GM23248 (cell line): ENCODE measurements at regions not wholly inside any gene's neighbourhood (a gene's known extent, or its start where the extent isn't known, plus 50 kb on each side); places are given as distances from the start of the nearest gene placed in this dataset.

Source experiments
- DNase-seq: peaks from one replicate; pipeline ENCODE4 v3.0.0-alpha.2; 2015
- H2AFZ ChIP-seq: fragments of 200-600 bp; sonication (generic); 2 replicates; pipeline ENCODE4 v1.6.1; 2016; ENCODE audit warnings: antibody characterized with exemption
- H3F3A ChIP-seq: fragments of 200-600 bp; sonication (generic); 2 replicates; pipeline ENCODE4 v1.6.1; 2016; ENCODE audit warnings: mild to moderate bottlenecking, antibody characterized with exemption, mixed run types; ENCODE audit not compliant: insufficient read depth
- H3K27ac ChIP-seq: fragments of 200-600 bp; sonication (generic); 2 replicates; pipeline ENCODE4 v1.5.1; 2016; ENCODE audit warnings: mild to moderate bottlenecking
- H3K27me3 ChIP-seq: fragments of 200-600 bp; sonication (generic); replicated peaks from 2 replicates; pipeline ENCODE4 v1.6.1; 2016; ENCODE audit warnings: mild to moderate bottlenecking; ENCODE audit not compliant: insufficient read depth
- H3K36me3 ChIP-seq: fragments of 200-600 bp; sonication (generic); 2 replicates; pipeline ENCODE4 v1.6.1; 2016; ENCODE audit warnings: low read depth, mild to moderate bottlenecking
- H3K4me1 ChIP-seq: fragments of 200-600 bp; sonication (generic); 2 replicates; pipeline ENCODE4 v1.6.1; 2016; ENCODE audit warnings: mild to moderate bottlenecking; ENCODE audit not compliant: insufficient read depth
- H3K4me2 ChIP-seq: fragments of 200-600 bp; sonication (generic); one replicate; pipeline ENCODE4 v1.6.1; 2016; ENCODE audit warnings: mild to moderate bottlenecking; ENCODE audit not compliant: unreplicated experiment
- H3K4me3 ChIP-seq: fragments of 200-600 bp; sonication (generic); 2 replicates; pipeline ENCODE4 v1.5.1; 2016; ENCODE audit warnings: mild to moderate bottlenecking
- H3K79me2 ChIP-seq: fragments of 200-600 bp; sonication (generic); 2 replicates; pipeline ENCODE4 v1.6.1; 2016; ENCODE audit warnings: mild to moderate bottlenecking; ENCODE audit not compliant: insufficient read depth
- H3K9ac ChIP-seq: fragments of 200-600 bp; sonication (generic); 2 replicates; pipeline ENCODE4 v1.6.1; 2016; ENCODE audit warnings: mild to moderate bottlenecking
- H3K9me2 ChIP-seq: fragments of 200-600 bp; sonication (generic); 2 replicates; pipeline ENCODE4 v1.6.1; 2016; ENCODE audit warnings: mixed run types, mild to moderate bottlenecking, moderate library complexity; ENCODE audit not compliant: insufficient read depth
- H3K9me3 ChIP-seq: fragments of 200-600 bp; sonication (generic); one replicate; pipeline ENCODE4 v1.6.1; 2017; ENCODE audit warnings: low read depth
- H4K20me1 ChIP-seq: fragments of 200-600 bp; sonication (generic); 2 replicates; pipeline ENCODE4 v1.6.0; 2016; ENCODE audit not compliant: insufficient read depth
- EZH2 ChIP-seq: fragments of 200-600 bp; sonication (generic); IDR thresholded peaks from 2 replicates; pipeline ENCODE4 v1.6.1; 2018; ENCODE audit warnings: antibody characterized with exemption, mild to moderate bottlenecking; ENCODE audit not compliant: insufficient read depth, poor library complexity, severe bottlenecking
- EZH2phosphoT487 ChIP-seq: fragments of 200-600 bp; sonication (generic); IDR thresholded peaks from 2 replicates; pipeline ENCODE4 v1.6.1; 2018; ENCODE audit warnings: antibody characterized with exemption, moderate library complexity, mild to moderate bottlenecking, low read depth; ENCODE audit not compliant: insufficient read depth
- WGBS, 2 experiments: methylation state at CpG; one replicate each; pipeline ENCODE4 v1.1.6; 2015 to 2017; ENCODE audit warnings: low lambda C conversion rate in 2 of 2, low coverage in 1 of 2; ENCODE audit errors: missing lambda C conversion rate in 2 of 2; 5-methylcytosine and 5-hydroxymethylcytosine counted together
- in situ Hi-C: fragments of 300-500 bp; cut with MboI; formaldehyde crosslinking; loops from 2 replicates; pipeline ENCODE4 v1.15.0; 2020

- Histone ChIP-seq H3K27ac (no peak overlapping the region), H2AFZ (no peak overlapping the region), H4K20me1 (no peaks in the 10 kb centered on the region), H3F3A (no peaks in the 10 kb centered on the region), H3K36me3 (no peaks in the 10 kb centered on the region), H3K9me2 (no peaks in the 10 kb centered on the region; the same call in 1 of the 2 replicates), H3K4me1 (no peaks in the 10 kb centered on the region), H3K4me2 (no peak overlapping the region), H3K79me2 (no peaks in the 10 kb centered on the region), H3K9ac (no peak overlapping the region), H3K9me3 (no peaks in the 10 kb centered on the region), H3K4me3 (no peak overlapping the region), H3K27me3 (no peaks in the 10 kb centered on the region)
- in situ Hi-C loops, result no loop called here
- no peak for DNase-seq
- TF ChIP-seq EZH2 (no peak), EZH2phosphoT487 (no peak)
These were observed 1114.7 kb downstream of the REEP3 start for GRCh38 chr10:64635906-64636305.

GRCh38 chr10:64636461-64636860, 1115.3 kb downstream of the REEP3 start:
- in situ Hi-C loops, result no loop called here
- Histone ChIP-seq H3K36me3 (no peaks in the 10 kb centered on the region), H3K9me2 (no peaks in the 10 kb centered on the region; the same call in 1 of the 2 replicates), H3K4me3 (no peak overlapping the region), H3K27ac (no peak overlapping the region), H3K4me1 (no peaks in the 10 kb centered on the region), H3F3A (no peaks in the 10 kb centered on the region), H2AFZ (no peak overlapping the region), H3K79me2 (no peaks in the 10 kb centered on the region), H4K20me1 (no peaks in the 10 kb centered on the region), H3K4me2 (no peak overlapping the region), H3K9ac (no peak overlapping the region), H3K27me3 (no peaks in the 10 kb centered on the region), H3K9me3 (no peaks in the 10 kb centered on the region)
- DNase-seq, result no peak
- TF ChIP-seq EZH2 (no peak), EZH2phosphoT487 (no peak)
- WGBS, 2 experiments, result 11 to 34% methylated on average over 3 of the region's 3 CpGs

DNA sequence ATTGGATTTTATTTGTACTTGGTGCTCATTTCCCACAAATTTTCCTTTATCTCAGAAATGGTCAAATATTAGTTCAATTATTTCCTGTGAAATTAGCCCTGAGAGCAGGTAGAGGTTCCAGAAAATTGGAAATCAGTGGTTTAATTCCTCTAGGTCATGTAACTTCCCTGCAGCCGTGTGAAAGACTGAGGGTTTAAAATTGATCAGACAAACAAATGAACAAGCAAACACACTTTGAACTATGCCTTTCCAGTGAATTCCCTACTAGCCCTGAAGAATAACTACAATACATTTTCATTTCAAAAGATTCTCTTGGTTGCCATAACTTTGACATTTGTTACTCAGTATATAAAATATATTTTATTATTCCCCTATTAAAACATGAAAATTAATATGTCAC, 1116.7 kb downstream of the REEP3 start:
- Histone ChIP-seq H3F3A (no peaks in the 10 kb centered on the region), H3K36me3 (no peaks in the 10 kb centered on the region), H3K4me2 (no peak overlapping the region), H3K4me3 (no peak overlapping the region), H3K79me2 (no peaks in the 10 kb centered on the region), H4K20me1 (no peaks in the 10 kb centered on the region), H3K9me2 (no peaks in the 10 kb centered on the region), H3K4me1 (no peaks in the 10 kb centered on the region), H3K9me3 (no peaks in the 10 kb centered on the region), H2AFZ (no peak overlapping the region), H3K27ac (no peak overlapping the region), H3K9ac (no peak overlapping the region), H3K27me3 (no peaks in the 10 kb centered on the region)
- 12 to 20% methylated on average over 1 of the region's 1 CpG for WGBS, 2 experiments
- in situ Hi-C loops, result no loop called here
- DNase-seq, result no peak
- TF ChIP-seq EZH2 (no peak), EZH2phosphoT487 (no peak)

DNA sequence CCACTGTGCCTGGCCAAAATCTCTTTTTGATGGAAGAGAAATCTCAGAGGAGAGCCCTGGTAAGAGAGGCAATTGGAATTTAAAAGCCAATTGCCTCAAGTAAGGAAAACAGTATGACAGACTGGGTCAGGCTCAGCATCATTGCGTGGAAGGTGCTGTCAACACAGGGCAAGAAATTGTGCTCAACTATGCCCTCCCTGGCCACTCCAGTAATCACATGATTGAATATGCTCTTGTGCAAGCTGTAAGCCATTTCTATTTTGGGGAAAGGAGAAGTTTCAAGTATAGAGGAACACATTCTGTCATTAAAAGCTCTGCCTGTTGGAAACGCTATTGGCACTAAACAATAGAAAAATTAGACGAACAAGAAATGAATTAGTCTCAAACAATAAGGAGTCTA, 1127.7 kb downstream of the REEP3 start:
- no peak overlapping the region for H3K9ac ChIP-seq
- no peaks in the 10 kb centered on the region for H3K4me1 ChIP-seq
- in situ Hi-C loops, result no loop called here
- no peaks in the 10 kb centered on the region for H4K20me1 ChIP-seq
- no peak overlapping the region for H3K4me2 ChIP-seq
- 12 to 13% methylated on average over 3 of the region's 3 CpGs for WGBS, 2 experiments
- H3K9me3 ChIP-seq, result no peaks in the 10 kb centered on the region
- H3K27ac ChIP-seq, result no peak overlapping the region
- no peaks in the 10 kb centered on the region for H3K27me3 ChIP-seq
- H3F3A ChIP-seq, result no peaks in the 10 kb centered on the region
- H2AFZ ChIP-seq, result no peak overlapping the region
- no peaks in the 10 kb centered on the region for H3K79me2 ChIP-seq
- H3K9me2 ChIP-seq, result no peaks in the 10 kb centered on the region
- no peak overlapping the region for H3K4me3 ChIP-seq
- no peaks in the 10 kb centered on the region for H3K36me3 ChIP-seq
- no peak for TF ChIP-seq EZH2phosphoT487
- no peak for TF ChIP-seq EZH2
- DNase-seq, result no peak

DNA sequence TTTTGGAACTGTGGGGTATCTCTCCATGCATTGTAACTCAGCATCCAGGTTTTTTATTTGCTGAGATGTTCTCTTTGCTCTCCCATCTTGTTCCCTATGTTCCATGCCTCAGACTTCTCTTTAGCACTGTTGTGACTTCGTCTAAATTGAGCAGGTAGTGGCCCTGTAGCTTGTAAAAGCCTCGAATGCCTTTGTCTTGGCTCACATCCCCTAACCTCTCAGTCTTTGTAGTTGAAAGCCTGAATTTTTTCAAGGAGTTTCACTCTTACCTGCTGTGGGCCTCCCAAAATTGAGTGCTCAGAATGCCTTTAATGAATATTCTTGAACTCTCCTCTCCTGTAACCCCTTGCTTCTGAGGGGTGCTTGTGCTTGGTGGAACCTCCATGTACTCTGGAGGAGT, 1137.3 kb downstream of the REEP3 start:
- no peak overlapping the region for H3K9ac ChIP-seq
- H3K27ac ChIP-seq, result no peak overlapping the region
- no peaks in the 10 kb centered on the region for H3K9me3 ChIP-seq
- H3K4me1 ChIP-seq, result no peaks in the 10 kb centered on the region
- no peaks in the 10 kb centered on the region for H3K79me2 ChIP-seq
- H3K4me3 ChIP-seq, result no peak overlapping the region
- no peak overlapping the region for H3K4me2 ChIP-seq
- no peak for DNase-seq
- no peaks in the 10 kb centered on the region for H3K9me2 ChIP-seq
- no peaks in the 10 kb centered on the region for H3F3A ChIP-seq
- in situ Hi-C loops, result no loop called here
- no peaks in the 10 kb centered on the region for H3K27me3 ChIP-seq
- 2 to 3% methylated on average over 2 of the region's 2 CpGs for WGBS, 2 experiments
- H3K36me3 ChIP-seq, result no peaks in the 10 kb centered on the region
- no peaks in the 10 kb centered on the region for H4K20me1 ChIP-seq
- H2AFZ ChIP-seq, result no peak overlapping the region
- TF ChIP-seq EZH2phosphoT487, result no peak
- no peak for TF ChIP-seq EZH2
